ENCODE measurements at regions not wholly inside any gene's neighbourhood (a gene's known extent, or its start where the extent isn't known, plus 50 kb on each side); places are given as distances from the start of the nearest gene placed in this dataset.
A peak's percentile ranks its signal among the peaks of the same experiment; 100 is the strongest.

GRCh38 chr15:70573121-70573850 lies 190.1 kb downstream of the UACA start:
- no peak for DNase-seq (ENCODE audit: low spot score)
- intact Hi-C loops (cut with DNase I), result no loop called here
- 92% methylated on average over 12 of the region's 12 CpGs for WGBS
- no peak for TF ChIP-seq CTCF (IDR thresholded peaks at IDR 0.05)
- no peak for TF ChIP-seq POLR2A (IDR thresholded peaks at IDR 0.05)
- no peak for TF ChIP-seq POLR2AphosphoS5 (IDR thresholded peaks at IDR 0.05)
- Histone ChIP-seq H3K27me3 (replicated peaks; ENCODE audit: insufficient read depth) (no peaks in the 10 kb centered on the region), H3K9me3 (no peaks in the 10 kb centered on the region), H3K4me3 (no peak overlapping the region), H3K27ac (no peak overlapping the region), H3K4me1 (replicated peaks) (no peaks in the 10 kb centered on the region), H3K36me3 (no peaks in the 10 kb centered on the region)

DNA sequence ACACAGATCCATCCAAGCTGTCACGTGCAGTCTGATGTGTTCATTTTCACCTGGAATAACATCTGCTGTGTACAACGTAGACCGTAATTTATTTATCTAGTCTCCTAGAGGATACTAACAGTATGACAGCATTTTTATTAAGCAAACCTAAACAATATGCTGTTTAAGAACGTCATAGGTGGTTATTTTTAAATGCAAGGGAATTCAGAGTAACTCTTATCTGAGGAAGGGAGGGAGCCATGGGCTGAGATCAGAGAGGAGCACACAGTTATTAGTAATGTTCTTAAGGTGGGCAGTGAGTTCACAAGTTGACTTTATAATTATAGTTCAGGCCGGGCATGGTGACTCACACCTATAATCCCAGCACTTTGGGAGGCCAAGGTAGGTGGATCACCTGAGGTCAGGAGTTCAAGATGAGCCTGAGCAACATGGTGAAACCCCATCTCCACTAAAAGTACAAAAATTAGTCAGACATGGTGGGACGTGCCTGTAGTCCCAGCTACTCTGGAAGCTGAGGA lies 193.6 kb downstream of the UACA start:
- WGBS, result 64% methylated on average over 6 of the region's 6 CpGs
- no peaks in the 10 kb centered on the region for H3K9me3 ChIP-seq
- no peaks in the 10 kb centered on the region for H3K27me3 ChIP-seq (replicated peaks; ENCODE audit: insufficient read depth)
- intact Hi-C loops (cut with DNase I), result loop anchor here (5.0 kb wide), 1 partner anchor 68 kb away; no protein-coding TSS in a partner anchor
- H3K4me1 ChIP-seq (replicated peaks), result no peaks in the 10 kb centered on the region
- H3K27ac ChIP-seq, result no peak overlapping the region
- H3K36me3 ChIP-seq, result no peaks in the 10 kb centered on the region
- no peak overlapping the region for H3K4me3 ChIP-seq
- TF ChIP-seq CTCF (IDR thresholded peaks at IDR 0.05), result no peak
- DNase-seq (ENCODE audit: low spot score), result no peak

DNA sequence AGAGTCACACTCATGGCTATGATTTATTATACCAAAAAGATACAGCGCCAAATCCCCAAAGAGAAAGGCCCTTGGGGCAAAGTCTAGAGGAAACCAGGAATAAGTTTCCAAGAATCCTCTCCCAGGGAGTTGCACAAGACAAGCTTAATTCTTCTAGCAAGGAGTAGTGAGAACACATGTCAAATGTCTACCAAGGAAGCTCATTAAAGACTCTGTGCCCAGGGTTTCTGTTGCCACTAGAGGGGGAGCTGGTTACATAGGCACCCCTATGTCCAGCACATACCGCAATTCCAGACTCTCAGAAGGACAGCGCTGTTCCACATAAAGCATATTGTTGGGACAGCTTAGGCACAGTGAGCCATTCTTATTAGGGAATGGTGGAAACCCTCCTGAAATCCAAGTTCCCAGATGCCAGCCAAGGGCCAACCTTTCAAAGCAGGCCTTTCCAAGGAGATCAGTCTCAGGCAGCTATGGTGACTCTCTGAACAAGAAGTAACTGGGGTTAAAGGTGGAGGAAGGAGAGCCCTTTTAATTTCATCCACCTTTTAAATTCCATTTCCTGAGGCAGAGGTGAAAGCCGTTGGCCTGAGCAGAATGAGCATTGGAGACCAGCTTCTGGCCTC lies 194.2 kb downstream of the UACA start:
- peak; percentile 28 for DNase-seq (ENCODE audit: low spot score)
- H3K4me1 ChIP-seq (replicated peaks), result no peaks in the 10 kb centered on the region
- H3K27ac ChIP-seq, result no peak overlapping the region
- H3K9me3 ChIP-seq, result no peaks in the 10 kb centered on the region
- no peaks in the 10 kb centered on the region for H3K36me3 ChIP-seq
- H3K27me3 ChIP-seq (replicated peaks; ENCODE audit: insufficient read depth), result no peaks in the 10 kb centered on the region
- no peak overlapping the region for H3K4me3 ChIP-seq
- TF ChIP-seq CTCF (IDR thresholded peaks at IDR 0.05) (peak; percentile 10 to 56 (median 48)), POLR2AphosphoS5 (IDR thresholded peaks at IDR 0.05) (no peak)
- intact Hi-C loops (cut with DNase I), result loop anchor here (5.0 kb wide), 1 partner anchor 68 kb away; no protein-coding TSS in a partner anchor
- 50% methylated on average over 4 of the region's 4 CpGs for WGBS

- WGBS, result 87% methylated on average over 11 of the region's 11 CpGs
- Histone ChIP-seq H3K36me3 (no peaks in the 10 kb centered on the region), H3K4me1 (replicated peaks) (no peaks in the 10 kb centered on the region), H3K4me3 (no peak overlapping the region), H3K9me3 (no peaks in the 10 kb centered on the region), H3K27ac (no peak overlapping the region), H3K27me3 (replicated peaks; ENCODE audit: insufficient read depth) (no peaks in the 10 kb centered on the region)
- no peak for DNase-seq (ENCODE audit: low spot score)
- TF ChIP-seq POLR2A (IDR thresholded peaks at IDR 0.05) (no peak), POLR2AphosphoS5 (IDR thresholded peaks at IDR 0.05) (no peak), CTCF (IDR thresholded peaks at IDR 0.05) (no peak)
- intact Hi-C loops (cut with DNase I), result loop anchor here (5.0 kb wide), 1 partner anchor 70 kb away; no protein-coding TSS in a partner anchor
These were observed 196.4 kb downstream of the UACA start for GRCh38 chr15:70566989-70567388.

All from prostate gland (tissue), 2 donors.